H1 (cell line): ENCODE measurements at regions not wholly inside any gene's neighbourhood (a gene's known extent, or its start where the extent isn't known, plus 50 kb on each side); places are given as distances from the start of the nearest gene placed in this dataset.

Experiments
- TF ChIP-seq, protein P1 (sequence below): IDR thresholded peaks from 2 replicates; pipeline ENCODE4 v1.6.1; 2011; ENCODE audit warnings: low read length, improper control_type of control experiment

DNA sequence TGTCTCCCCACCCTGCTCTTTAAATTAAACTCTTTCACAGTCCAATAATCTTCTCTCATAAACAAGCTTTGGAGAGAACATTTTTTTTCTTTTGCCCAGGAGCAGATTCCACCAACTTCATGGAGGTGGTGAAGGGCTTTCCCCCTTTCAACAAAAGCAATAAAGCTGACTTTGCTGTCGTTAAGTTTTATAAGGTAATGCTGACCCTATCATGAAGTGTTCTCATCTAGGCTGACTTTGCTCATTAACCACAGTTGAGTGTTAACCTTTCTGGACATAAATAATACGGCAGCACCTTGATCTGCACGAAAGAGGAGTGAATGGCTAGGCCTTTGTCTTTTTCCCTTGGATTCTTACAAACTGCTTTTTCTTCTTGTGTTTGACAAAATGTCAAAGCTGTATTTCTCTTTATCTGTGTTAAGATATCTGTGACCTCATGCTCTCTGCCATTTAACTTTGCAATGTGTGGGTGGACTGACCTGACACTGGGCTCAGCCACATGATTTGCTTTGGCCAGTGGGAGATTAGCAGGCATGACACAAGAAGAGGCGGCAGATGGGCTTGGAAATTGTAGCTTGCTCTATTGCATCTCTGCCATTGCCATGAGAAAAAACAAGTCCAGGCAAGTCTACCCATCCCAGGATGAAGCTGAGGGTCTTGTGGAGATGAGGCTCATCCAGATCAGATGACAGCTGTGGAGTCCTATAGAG, 470.9 kb upstream of the CCDC196 start (continued):
- TF ChIP-seq, protein P1, sequence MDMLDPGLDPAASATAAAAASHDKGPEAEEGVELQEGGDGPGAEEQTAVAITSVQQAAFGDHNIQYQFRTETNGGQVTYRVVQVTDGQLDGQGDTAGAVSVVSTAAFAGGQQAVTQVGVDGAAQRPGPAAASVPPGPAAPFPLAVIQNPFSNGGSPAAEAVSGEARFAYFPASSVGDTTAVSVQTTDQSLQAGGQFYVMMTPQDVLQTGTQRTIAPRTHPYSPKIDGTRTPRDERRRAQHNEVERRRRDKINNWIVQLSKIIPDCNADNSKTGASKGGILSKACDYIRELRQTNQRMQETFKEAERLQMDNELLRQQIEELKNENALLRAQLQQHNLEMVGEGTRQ = no peak
